CD4-positive, alpha-beta T cell (primary cell): ENCODE measurements at regions not wholly inside any gene's neighbourhood (a gene's known extent, or its start where the extent isn't known, plus 50 kb on each side); places are given as distances from the start of the nearest gene placed in this dataset.

ENCODE experiments used
- ATAC-seq: fragments of 200-7000 bp; cut with Tn5 transposase; one replicate; pipeline ENCODE4 v1.10.0; 2022; ENCODE audit warnings: mild to moderate bottlenecking; ENCODE audit not compliant: poor library complexity
- CTCF ChIA-PET: fragments of 350-600 bp; sonication (Branson Sonifier 250); formaldehyde crosslinking; loops from one replicate; lab custom pipeline; 2021; ENCODE audit warnings: antibody characterized with exemption, inconsistent platforms; lab: Charles Lee
- POLR2A ChIA-PET: fragments of 350-600 bp; sonication (Branson Sonifier 250); formaldehyde crosslinking; loops from one replicate; lab custom pipeline; 2021; ENCODE audit warnings: antibody characterized with exemption, inconsistent platforms; lab: Charles Lee
- DNase-seq, 14 experiments: peaks; one replicate each; pipeline ENCODE4 v3.0.0-alpha.2; 2013 to 2020; ENCODE audit warnings: mixed read lengths in 2 of 14
- H3K27ac ChIP-seq, 2 donors: one replicate each; pipeline versions ENCODE4 v1.5.1 to v1.7.0; 2013; ENCODE audit warnings: low read length in 2 of 2, low read depth in 1 of 2, mild to moderate bottlenecking in 1 of 2
- H3K27me3 ChIP-seq, 2 experiments: 1 replicate in 1 of 2; 2 replicates in 1 of 2; pipeline versions ENCODE4 v1.6.1 to v1.7.0; 2013; ENCODE audit warnings: low read length in 2 of 2, control low read depth in 1 of 2, mild to moderate bottlenecking in 1 of 2, moderate library complexity in 1 of 2; ENCODE audit not compliant: insufficient read depth in 2 of 2, control insufficient read depth in 1 of 2
- H3K36me3 ChIP-seq: one replicate; pipeline ENCODE4 v1.6.1; 2013; ENCODE audit warnings: low read length, control low read depth; ENCODE audit not compliant: insufficient read depth
- H3K4me1 ChIP-seq: one replicate; pipeline ENCODE4 v1.6.1; 2013; ENCODE audit warnings: low read length, control low read depth; ENCODE audit not compliant: insufficient read depth
- H3K4me3 ChIP-seq: one replicate; pipeline ENCODE4 v1.5.1; 2013; ENCODE audit warnings: mild to moderate bottlenecking, low read length, moderate library complexity
- H3K9me3 ChIP-seq, 2 experiments: 1 replicate in 1 of 2; 2 replicates in 1 of 2; pipeline versions ENCODE4 v1.6.1 to v1.7.0; 2013; ENCODE audit warnings: low read length in 2 of 2, mild to moderate bottlenecking in 2 of 2, control low read depth in 1 of 2, moderate library complexity in 1 of 2; ENCODE audit not compliant: control insufficient read depth in 1 of 2, insufficient read depth in 1 of 2
- H3K27ac Mint-ChIP-seq: one replicate; pipeline ENCODE4 v1.8.0; 2020; ENCODE audit warnings: mixed read lengths
- H3K27me3 Mint-ChIP-seq: one replicate; pipeline ENCODE4 v1.8.0; 2021; ENCODE audit warnings: mixed read lengths
- H3K36me3 Mint-ChIP-seq: one replicate; pipeline ENCODE4 v1.8.0; 2021; ENCODE audit warnings: low read depth, mixed read lengths
- H3K4me1 Mint-ChIP-seq: one replicate; pipeline ENCODE4 v1.8.0; 2021; ENCODE audit warnings: low read depth, mixed read lengths
- H3K4me3 Mint-ChIP-seq: one replicate; pipeline ENCODE4 v1.8.0; 2020; ENCODE audit warnings: mild to moderate bottlenecking, mixed read lengths
- H3K9me3 Mint-ChIP-seq: one replicate; pipeline ENCODE4 v1.8.0; 2020; ENCODE audit warnings: mixed read lengths
- intact Hi-C, 2 experiments: fragments of 100-400 bp; cut with DNase I in 1 of 2; cut with micrococcal nuclease in 1 of 2; formaldehyde crosslinking; loops; one replicate each; pipeline versions ENCODE4 v1.15.1 to v1.9.0; 2023 to 2025; cut with DNase I, micrococcal nuclease
- TF ChIP-seq, protein P1 (sequence below): fragments of 200-600 bp; IDR thresholded peaks from one replicate; pipeline ENCODE4 v1.8.0; 2022; ENCODE audit warnings: antibody characterized with exemption, mild to moderate bottlenecking

DNA sequence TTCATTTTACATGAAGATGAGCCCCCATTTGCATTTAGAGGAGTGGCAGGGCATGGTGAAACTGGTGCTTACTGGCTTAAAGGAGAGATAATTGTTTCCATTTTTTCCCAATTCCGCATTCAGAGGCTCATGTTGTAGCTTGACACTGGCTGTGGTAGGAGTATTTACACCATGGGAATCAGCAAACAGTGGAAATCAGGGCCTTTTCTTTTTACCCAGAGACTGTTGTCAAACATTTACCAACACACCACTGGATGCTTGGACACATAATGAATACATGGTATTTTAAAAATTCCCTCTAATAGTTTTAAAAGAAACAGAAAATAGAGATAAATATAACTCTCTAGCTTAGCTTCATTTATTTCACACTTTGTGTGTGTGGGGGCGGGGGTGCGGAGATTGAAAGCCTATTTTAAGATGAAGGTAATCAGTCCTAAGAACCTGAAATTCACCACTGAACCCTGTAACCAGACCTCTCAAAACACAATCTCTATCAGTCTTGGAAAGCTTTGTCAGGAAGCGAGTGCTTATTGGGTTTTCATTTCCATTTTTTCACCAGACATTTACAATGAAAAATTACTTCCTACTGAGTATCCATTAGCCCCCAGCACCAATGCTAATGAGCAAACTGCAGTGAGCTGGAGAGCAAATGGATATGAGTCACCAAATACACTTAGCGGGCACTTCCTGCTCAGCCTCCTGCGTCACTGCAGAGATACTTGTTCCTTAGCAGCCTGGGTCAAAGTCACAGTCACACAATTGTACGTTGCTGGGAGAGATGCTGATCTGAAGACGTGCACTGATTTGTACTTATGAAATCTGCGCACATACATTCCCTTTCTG is 532.0 kb downstream of the BCKDHB start:
- Mint-ChIP-seq H3K9me3 (no peaks in the 10 kb centered on the region), H3K4me3 (no peak overlapping the region), H3K36me3 (no peaks in the 10 kb centered on the region), H3K27ac (no peak overlapping the region), H3K4me1 (no peaks in the 10 kb centered on the region), H3K27me3 (no peaks in the 10 kb centered on the region)
- Histone ChIP-seq H3K27me3 (no peaks in the 10 kb centered on the region), H3K4me1 (no peaks in the 10 kb centered on the region), H3K9me3 (no peaks in the 10 kb centered on the region), H3K27ac (no peak overlapping the region), H3K4me3 (no peak overlapping the region), H3K36me3 (no peaks in the 10 kb centered on the region)
- DNase-seq (peak in 3 of 14 experiments; percentile 8 to 22 (median 9)), ATAC-seq (no peak)
- POLR2A ChIA-PET: no interaction called here
- TF ChIP-seq, protein P1, sequence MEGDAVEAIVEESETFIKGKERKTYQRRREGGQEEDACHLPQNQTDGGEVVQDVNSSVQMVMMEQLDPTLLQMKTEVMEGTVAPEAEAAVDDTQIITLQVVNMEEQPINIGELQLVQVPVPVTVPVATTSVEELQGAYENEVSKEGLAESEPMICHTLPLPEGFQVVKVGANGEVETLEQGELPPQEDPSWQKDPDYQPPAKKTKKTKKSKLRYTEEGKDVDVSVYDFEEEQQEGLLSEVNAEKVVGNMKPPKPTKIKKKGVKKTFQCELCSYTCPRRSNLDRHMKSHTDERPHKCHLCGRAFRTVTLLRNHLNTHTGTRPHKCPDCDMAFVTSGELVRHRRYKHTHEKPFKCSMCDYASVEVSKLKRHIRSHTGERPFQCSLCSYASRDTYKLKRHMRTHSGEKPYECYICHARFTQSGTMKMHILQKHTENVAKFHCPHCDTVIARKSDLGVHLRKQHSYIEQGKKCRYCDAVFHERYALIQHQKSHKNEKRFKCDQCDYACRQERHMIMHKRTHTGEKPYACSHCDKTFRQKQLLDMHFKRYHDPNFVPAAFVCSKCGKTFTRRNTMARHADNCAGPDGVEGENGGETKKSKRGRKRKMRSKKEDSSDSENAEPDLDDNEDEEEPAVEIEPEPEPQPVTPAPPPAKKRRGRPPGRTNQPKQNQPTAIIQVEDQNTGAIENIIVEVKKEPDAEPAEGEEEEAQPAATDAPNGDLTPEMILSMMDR: no peak
- CTCF ChIA-PET: no interaction called here
- intact Hi-C loops: no loop called here

DNA sequence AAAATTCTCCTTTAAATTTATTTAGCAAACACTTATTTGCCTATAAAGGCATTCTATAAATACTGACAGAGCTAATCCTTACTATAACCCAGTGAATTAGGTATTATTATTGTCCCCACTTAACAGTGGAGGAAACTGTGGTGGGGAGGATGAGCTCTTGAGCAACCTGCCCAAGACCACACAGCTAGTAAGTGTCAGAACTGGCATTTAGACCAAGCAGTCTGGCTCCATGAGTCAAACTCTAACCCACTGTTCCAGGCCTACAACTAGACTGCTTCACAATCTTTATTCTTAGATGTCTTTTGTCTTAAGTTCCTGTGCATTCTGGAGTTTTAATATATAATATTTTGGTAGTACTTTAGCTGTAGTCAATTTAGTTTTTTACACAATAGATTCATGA is 530.8 kb downstream of the BCKDHB start:
- Histone ChIP-seq H3K27ac (no peak overlapping the region), H3K27me3 (no peaks in the 10 kb centered on the region), H3K4me1 (no peaks in the 10 kb centered on the region), H3K36me3 (no peaks in the 10 kb centered on the region), H3K4me3 (no peak overlapping the region), H3K9me3 (no peaks in the 10 kb centered on the region)
- H3K27ac Mint-ChIP-seq: no peak overlapping the region
- no peak for DNase-seq
- H3K9me3 Mint-ChIP-seq: no peaks in the 10 kb centered on the region
- no peak overlapping the region for H3K4me3 Mint-ChIP-seq
- ChIA-PET POLR2A (no interaction called here), CTCF (no interaction called here)
- intact Hi-C loops: no loop called here
- H3K36me3 Mint-ChIP-seq: no peaks in the 10 kb centered on the region
- ATAC-seq: no peak
- TF ChIP-seq, protein P1: no peak
- no peaks in the 10 kb centered on the region for H3K4me1 Mint-ChIP-seq
- H3K27me3 Mint-ChIP-seq: no peaks in the 10 kb centered on the region

DNA sequence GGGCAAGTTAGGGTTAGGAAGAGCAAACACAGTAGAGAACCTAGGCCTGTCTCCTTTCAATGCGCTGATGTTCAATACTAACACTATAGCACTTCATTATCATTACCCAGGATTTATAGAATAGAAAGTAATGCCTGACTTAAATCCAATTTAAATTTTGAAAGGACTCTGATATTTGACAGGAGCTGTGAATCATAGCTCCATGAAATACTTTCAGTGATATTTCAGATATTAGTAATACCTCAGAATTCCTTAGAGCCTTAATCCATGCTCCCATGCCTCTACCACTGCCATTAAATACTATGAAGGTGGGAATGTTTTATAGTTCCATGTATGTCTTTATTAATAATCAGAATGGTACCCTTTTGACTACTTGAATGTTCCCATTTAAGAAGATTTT is 530.2 kb downstream of the BCKDHB start:
- Histone ChIP-seq H3K36me3 (no peaks in the 10 kb centered on the region), H3K4me1 (no peaks in the 10 kb centered on the region), H3K27me3 (no peaks in the 10 kb centered on the region), H3K27ac (no peak overlapping the region), H3K9me3 (no peaks in the 10 kb centered on the region), H3K4me3 (no peak overlapping the region)
- POLR2A ChIA-PET: no interaction called here
- TF ChIP-seq, protein P1: no peak
- H3K27ac Mint-ChIP-seq: no peak overlapping the region
- ATAC-seq (no peak), DNase-seq (no peak)
- H3K36me3 Mint-ChIP-seq: no peaks in the 10 kb centered on the region
- CTCF ChIA-PET: no interaction called here
- H3K27me3 Mint-ChIP-seq: no peaks in the 10 kb centered on the region
- no peaks in the 10 kb centered on the region for H3K9me3 Mint-ChIP-seq
- no peak overlapping the region for H3K4me3 Mint-ChIP-seq
- intact Hi-C loops: no loop called here
- no peaks in the 10 kb centered on the region for H3K4me1 Mint-ChIP-seq
